GM19463 (cell line): ENCODE measurements at regions not wholly inside any gene's neighbourhood (a gene's known extent, or its start where the extent isn't known, plus 50 kb on each side); places are given as distances from the start of the nearest gene placed in this dataset.
"Not testable (repeated sequence)": the region's sequence is repeated elsewhere in the genome, so short reads cannot be mapped to it uniquely, and the experiment has no call there.

Source experiments
- ATAC-seq: cut with Tn5 transposase; IDR thresholded peaks from one replicate; pipeline ENCODE4 v1.9.1; 2021; ENCODE audit warnings: mild to moderate bottlenecking, moderate library complexity; ENCODE audit not compliant: unreplicated experiment

GRCh38 chr20:1811621-1812498 lies 83.3 kb upstream of the SIRPA start:
- ATAC-seq, result no peak

GRCh38 chr20:1810926-1811620 lies 84.1 kb upstream of the SIRPA start:
- ATAC-seq, result no peak

GRCh38 chr20:1810572-1810925 lies 84.7 kb upstream of the SIRPA start:
- no peak for ATAC-seq

- ATAC-seq, result no peak
These were observed 85.3 kb upstream of the SIRPA start for GRCh38 chr20:1809611-1810510.

GRCh38 chr20:1809131-1809572 lies 86.1 kb upstream of the SIRPA start:
- ATAC-seq, result no peak

- no peak for ATAC-seq
These were observed 87.1 kb upstream of the SIRPA start for GRCh38 chr20:1808101-1808500.

GRCh38 chr20:1807394-1807793 lies 87.8 kb upstream of the SIRPA start:
- no peak for ATAC-seq

GRCh38 chr20:1806456-1806855 lies 88.8 kb upstream of the SIRPA start:
- ATAC-seq, result no peak

- no peak for ATAC-seq
These were observed 89.4 kb upstream of the SIRPA start for GRCh38 chr20:1805816-1806215.

- ATAC-seq, result no peak
These were observed 90.0 kb upstream of the SIRPA start for GRCh38 chr20:1805161-1805581.

GRCh38 chr20:1804554-1804956 lies 90.7 kb upstream of the SIRPA start:
- no peak for ATAC-seq

GRCh38 chr20:1803932-1804501 lies 91.2 kb upstream of the SIRPA start:
- ATAC-seq, result no peak

GRCh38 chr20:1803061-1803931 lies 91.9 kb upstream of the SIRPA start:
- no peak for ATAC-seq

GRCh38 chr20:1802385-1803060 lies 92.7 kb upstream of the SIRPA start:
- ATAC-seq, result no peak

GRCh38 chr20:1801929-1802306 lies 93.3 kb upstream of the SIRPA start:
- ATAC-seq, result no peak

GRCh38 chr20:1801225-1801928 lies 93.8 kb upstream of the SIRPA start:
- no peak for ATAC-seq

- ATAC-seq, result no peak
These were observed 94.4 kb upstream of the SIRPA start for GRCh38 chr20:1800777-1801176.

- ATAC-seq, result no peak
These were observed 95.0 kb upstream of the SIRPA start for GRCh38 chr20:1800180-1800579.

GRCh38 chr20:1799746-1800145 lies 95.5 kb upstream of the SIRPA start:
- not testable (repeated sequence) for ATAC-seq
